ENCODE measurements at regions not wholly inside any gene's neighbourhood (a gene's known extent, or its start where the extent isn't known, plus 50 kb on each side); places are given as distances from the start of the nearest gene placed in this dataset.

GRCh38 chr5:35294976-35295375 is 64.7 kb upstream of the PRLR start:
- H3K9me3 Mint-ChIP-seq = no peaks in the 10 kb centered on the region
- TF ChIP-seq CTCF (IDR thresholded peaks at IDR 0.05) = no peak
- H3K27ac Mint-ChIP-seq = no peak overlapping the region
- H3K4me3 Mint-ChIP-seq = no peak overlapping the region
- H3K27me3 Mint-ChIP-seq (ENCODE audit: insufficient read depth) = no peaks in the 10 kb centered on the region
- DNase-seq = no peak
- no peaks in the 10 kb centered on the region for H3K36me3 Mint-ChIP-seq (ENCODE audit: low read depth)
- no peaks in the 10 kb centered on the region for H3K4me1 Mint-ChIP-seq (ENCODE audit: low read depth)

- H3K4me3 Mint-ChIP-seq = no peak overlapping the region
- no peak for DNase-seq
- no peaks in the 10 kb centered on the region for H3K9me3 Mint-ChIP-seq
- TF ChIP-seq CTCF (IDR thresholded peaks at IDR 0.05) = no peak
- H3K4me1 Mint-ChIP-seq (ENCODE audit: low read depth) = no peaks in the 10 kb centered on the region
- H3K36me3 Mint-ChIP-seq (ENCODE audit: low read depth) = no peaks in the 10 kb centered on the region
- no peak overlapping the region for H3K27ac Mint-ChIP-seq
- no peaks in the 10 kb centered on the region for H3K27me3 Mint-ChIP-seq (ENCODE audit: insufficient read depth)
Measured at GRCh38 chr5:35294017-35294416, 63.7 kb upstream of the PRLR start.

GRCh38 chr5:35285435-35285834 is 55.1 kb upstream of the PRLR start:
- Mint-ChIP-seq H3K4me1 (ENCODE audit: low read depth) (no peaks in the 10 kb centered on the region; the same call in 1 of the 2 replicates), H3K36me3 (ENCODE audit: low read depth) (no peaks in the 10 kb centered on the region), H3K27me3 (ENCODE audit: insufficient read depth) (peaks cover 8% of the 10 kb centered on the region), H3K4me3 (no peak overlapping the region), H3K27ac (no peak overlapping the region), H3K9me3 (no peaks in the 10 kb centered on the region)
- TF ChIP-seq CTCF (IDR thresholded peaks at IDR 0.05) = no peak
- no peak for DNase-seq

- Mint-ChIP-seq H3K36me3 (ENCODE audit: low read depth) (no peaks in the 10 kb centered on the region), H3K27ac (no peak overlapping the region), H3K4me1 (ENCODE audit: low read depth) (no peaks in the 10 kb centered on the region; the same call in 1 of the 2 replicates), H3K4me3 (no peak overlapping the region), H3K27me3 (ENCODE audit: insufficient read depth) (peaks cover 8% of the 10 kb centered on the region), H3K9me3 (no peaks in the 10 kb centered on the region)
- no peak for TF ChIP-seq CTCF (IDR thresholded peaks at IDR 0.05)
- peak; percentile 1 for DNase-seq
Measured at GRCh38 chr5:35285011-35285410, 54.7 kb upstream of the PRLR start.

GRCh38 chr5:35284364-35284763 is 54.1 kb upstream of the PRLR start:
- H3K4me1 Mint-ChIP-seq (ENCODE audit: low read depth) = no peaks in the 10 kb centered on the region; the same call in 1 of the 2 replicates
- H3K27ac Mint-ChIP-seq = no peak overlapping the region
- no peak for DNase-seq
- TF ChIP-seq CTCF (IDR thresholded peaks at IDR 0.05) = no peak
- no peaks in the 10 kb centered on the region for H3K9me3 Mint-ChIP-seq
- H3K4me3 Mint-ChIP-seq = no peak overlapping the region
- peaks cover 8% of the 10 kb centered on the region for H3K27me3 Mint-ChIP-seq (ENCODE audit: insufficient read depth)
- no peaks in the 10 kb centered on the region for H3K36me3 Mint-ChIP-seq (ENCODE audit: low read depth)

GRCh38 chr5:35282810-35283209 is 52.5 kb upstream of the PRLR start:
- no peak for DNase-seq
- no peak for TF ChIP-seq CTCF (IDR thresholded peaks at IDR 0.05)
- no peak overlapping the region for H3K27ac Mint-ChIP-seq
- H3K27me3 Mint-ChIP-seq (ENCODE audit: insufficient read depth) = peaks cover 8% of the 10 kb centered on the region
- no peaks in the 10 kb centered on the region; the same call in 1 of the 2 replicates for H3K4me1 Mint-ChIP-seq (ENCODE audit: low read depth)
- H3K4me3 Mint-ChIP-seq = no peak overlapping the region
- H3K36me3 Mint-ChIP-seq (ENCODE audit: low read depth) = no peaks in the 10 kb centered on the region
- no peaks in the 10 kb centered on the region for H3K9me3 Mint-ChIP-seq

All from HFFc6 (cell line).